Endothelial cell of umbilical vein (primary cell): ENCODE measurements at regions not wholly inside any gene's neighbourhood (a gene's known extent, or its start where the extent isn't known, plus 50 kb on each side); places are given as distances from the start of the nearest gene placed in this dataset.

Experiments used
- BruUV-seq: library from RNA; stranded (reverse); fragments of 400-500 nt; replicated peaks from 2 replicates; lab custom pipeline; 2021; lab: Mats Ljungman, UMichigan
- CTCF ChIA-PET: fragments of 300-600, 350-600 bp; sonication (Branson Sonifier 250); formaldehyde crosslinking; loops from one replicate; lab custom pipeline; 2021; ENCODE audit warnings: antibody characterized with exemption, inconsistent platforms; lab: Charles Lee
- POLR2A ChIA-PET: fragments of 300-600, 350-600 bp; sonication (Branson Sonifier 250); formaldehyde crosslinking; loops from one replicate; lab custom pipeline; 2021; ENCODE audit warnings: antibody characterized with exemption, inconsistent platforms; lab: Charles Lee
- DNase-seq: peaks from one replicate; pipeline ENCODE4 v3.0.0-alpha.2; 2011; ENCODE audit warnings: low read depth, low spot score
- FAIRE-seq: peaks from 2 replicates; lab custom pipeline; 2011; peaks lifted over from hg19 to GRCh38; lab: Jason Lieb, UNC
- H2AFZ ChIP-seq: 2 replicates; pipeline ENCODE4 v1.6.0; 2012; ENCODE audit warnings: low read depth, low read length, control low read depth, inconsistent platforms
- H3K27ac ChIP-seq: 2 replicates; pipeline ENCODE4 v1.5.1; 2011; ENCODE audit warnings: low read depth, mild to moderate bottlenecking, control low read depth, low read length, moderate library complexity; ENCODE audit not compliant: insufficient read depth
- H3K27me3 ChIP-seq, 2 experiments: 2 replicates each; pipeline versions ENCODE4 v1.6.0 to v1.6.1; 2011; ENCODE audit warnings: low read length in 2 of 2, mixed read lengths in 1 of 2; ENCODE audit not compliant: control insufficient read depth in 2 of 2, insufficient read depth in 2 of 2
- H3K36me3 ChIP-seq, 2 experiments: 2 replicates in 1 of 2; 3 replicates in 1 of 2; pipeline ENCODE4 v1.5.1; 2011; ENCODE audit warnings: low read length in 2 of 2, mild to moderate bottlenecking in 1 of 2, moderate library complexity in 1 of 2; ENCODE audit not compliant: control insufficient read depth in 2 of 2, insufficient read depth in 2 of 2; ENCODE audit errors: extremely low read depth in 1 of 2
- H3K4me1 ChIP-seq: 3 replicates; pipeline ENCODE4 v1.5.1; 2011; ENCODE audit warnings: mild to moderate bottlenecking, low read length; ENCODE audit not compliant: control insufficient read depth, insufficient read depth; ENCODE audit errors: extremely low read depth
- H3K4me2 ChIP-seq: 2 replicates; pipeline ENCODE4 v1.6.1; 2011; ENCODE audit warnings: low read length, control low read depth, mixed read lengths; ENCODE audit not compliant: insufficient read depth
- H3K4me3 ChIP-seq, 3 experiments: fragments of 200-600 bp in 1 of 3; sonication (generic), shearing (Covaris generic) in 1 of 3; replicated peaks in 1 of 3; 2 replicates each; pipeline ENCODE4 v1.5.1; 2011 to 2016; ENCODE audit warnings: control low read depth in 3 of 3, low read length in 3 of 3, mild to moderate bottlenecking in 2 of 3, inconsistent platforms in 1 of 3, low read depth in 1 of 3, moderate library complexity in 1 of 3; ENCODE audit not compliant: insufficient read depth in 1 of 3
- H3K79me2 ChIP-seq: 2 replicates; pipeline ENCODE4 v1.6.0; 2012; ENCODE audit warnings: low read length, inconsistent platforms; ENCODE audit not compliant: control insufficient read depth, insufficient read depth
- H3K9ac ChIP-seq: replicated peaks from 2 replicates; pipeline ENCODE3; 2011; ENCODE audit warnings: low read length, control low read depth; ENCODE audit not compliant: insufficient read depth; ENCODE audit errors: extremely low read depth
- H3K9me1 ChIP-seq: replicated peaks from 3 replicates; pipeline ENCODE4 v1.6.0; 2011; ENCODE audit warnings: mild to moderate bottlenecking, low read length; ENCODE audit not compliant: control insufficient read depth, insufficient read depth; ENCODE audit errors: extremely low read depth
- H3K9me3 ChIP-seq: replicated peaks from 2 replicates; pipeline ENCODE4 v1.5.1; 2012; ENCODE audit warnings: low read length, inconsistent platforms; ENCODE audit not compliant: control insufficient read depth, insufficient read depth
- H4K20me1 ChIP-seq: replicated peaks from 2 replicates; pipeline ENCODE3; 2011; ENCODE audit warnings: mild to moderate bottlenecking, low read length; ENCODE audit not compliant: control insufficient read depth, insufficient read depth; ENCODE audit errors: extremely low read depth
- EZH2 ChIP-seq: IDR thresholded peaks from 2 replicates; pipeline ENCODE4 v1.6.1; 2012; ENCODE audit warnings: borderline replicate concordance, low read depth, mild to moderate bottlenecking, moderate library complexity, low read length, inconsistent platforms; ENCODE audit not compliant: severe bottlenecking
- JUN ChIP-seq: IDR thresholded peaks from 2 replicates; pipeline ENCODE4 v1.6.1; 2011; ENCODE audit warnings: borderline replicate concordance, low read depth; ENCODE audit not compliant: insufficient read length, insufficient read depth
- POLR2AphosphoS5 ChIP-seq: IDR thresholded peaks from 2 replicates; pipeline ENCODE4 v1.6.1; 2012; ENCODE audit warnings: low read depth, mild to moderate bottlenecking, control low read depth, low read length, moderate library complexity; ENCODE audit not compliant: insufficient read depth
- dilution Hi-C: fragments of 300-500 bp; cut with MboI; formaldehyde crosslinking; loops from one replicate; pipeline ENCODE4 v1.15.0; 2019; ENCODE audit warnings: low sequenced_read_pairs; ENCODE audit not compliant: extremely low pct_ligation_motif_present
- intact Hi-C: fragments of 100-400 bp; cut with micrococcal nuclease; formaldehyde crosslinking; loops from one replicate; pipeline ENCODE4 v1.10.0; 2022
- TF ChIP-seq, protein P1 (sequence below), 2 donors: IDR thresholded peaks; 1 replicate in 1 of 2; 2 replicates in 1 of 2; pipeline ENCODE4 v1.5.1; 2011; ENCODE audit warnings: low read length in 2 of 2, mild to moderate bottlenecking in 2 of 2, moderate library complexity in 2 of 2, control low read depth in 1 of 2, inconsistent platforms in 1 of 2, low read depth in 1 of 2; ENCODE audit not compliant: insufficient read depth in 1 of 2; ENCODE audit errors: extremely low read depth in 1 of 2

DNA sequence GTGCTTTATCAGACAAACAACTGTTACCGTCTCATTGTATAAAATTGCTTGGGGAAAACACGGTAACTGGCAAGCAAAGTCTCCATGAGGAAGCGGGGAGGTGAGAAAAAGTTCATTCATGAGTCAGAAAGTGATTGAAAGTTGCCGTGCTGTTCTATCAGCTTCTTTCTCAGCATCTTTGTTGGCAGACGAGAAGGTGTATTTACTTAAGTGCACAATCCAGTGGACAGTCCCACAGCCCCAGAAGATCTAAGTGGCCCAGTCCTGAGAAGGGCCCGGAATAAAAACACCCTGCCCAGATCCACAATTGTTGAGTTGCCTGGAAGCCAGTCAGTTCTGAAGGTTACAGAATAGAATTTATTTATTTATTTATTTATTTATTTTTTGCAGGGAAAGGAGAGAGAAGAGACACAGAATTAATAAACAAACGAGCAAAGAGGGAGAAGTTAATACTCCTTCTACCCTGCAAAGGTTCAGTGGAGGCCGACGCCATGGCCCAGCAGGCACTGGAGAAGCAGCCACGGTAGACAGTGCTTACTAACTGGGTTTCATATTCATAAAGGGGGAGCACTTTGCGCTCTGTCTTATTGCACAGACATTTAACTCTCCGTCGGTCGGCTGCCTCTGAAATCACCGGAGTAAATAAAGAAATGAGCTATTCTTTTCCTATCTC lies 676.0 kb upstream of the SALL3 start:
- no TSS peak for BruUV-seq

More for the DNA sequence above, 676.0 kb upstream of the SALL3 start:
- FAIRE-seq (no peak), DNase-seq (no peak)
- TF ChIP-seq, protein P1, sequence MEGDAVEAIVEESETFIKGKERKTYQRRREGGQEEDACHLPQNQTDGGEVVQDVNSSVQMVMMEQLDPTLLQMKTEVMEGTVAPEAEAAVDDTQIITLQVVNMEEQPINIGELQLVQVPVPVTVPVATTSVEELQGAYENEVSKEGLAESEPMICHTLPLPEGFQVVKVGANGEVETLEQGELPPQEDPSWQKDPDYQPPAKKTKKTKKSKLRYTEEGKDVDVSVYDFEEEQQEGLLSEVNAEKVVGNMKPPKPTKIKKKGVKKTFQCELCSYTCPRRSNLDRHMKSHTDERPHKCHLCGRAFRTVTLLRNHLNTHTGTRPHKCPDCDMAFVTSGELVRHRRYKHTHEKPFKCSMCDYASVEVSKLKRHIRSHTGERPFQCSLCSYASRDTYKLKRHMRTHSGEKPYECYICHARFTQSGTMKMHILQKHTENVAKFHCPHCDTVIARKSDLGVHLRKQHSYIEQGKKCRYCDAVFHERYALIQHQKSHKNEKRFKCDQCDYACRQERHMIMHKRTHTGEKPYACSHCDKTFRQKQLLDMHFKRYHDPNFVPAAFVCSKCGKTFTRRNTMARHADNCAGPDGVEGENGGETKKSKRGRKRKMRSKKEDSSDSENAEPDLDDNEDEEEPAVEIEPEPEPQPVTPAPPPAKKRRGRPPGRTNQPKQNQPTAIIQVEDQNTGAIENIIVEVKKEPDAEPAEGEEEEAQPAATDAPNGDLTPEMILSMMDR (IDR thresholded peaks at IDR 0.05; ENCODE audit: extremely low read depth in 1 of 2, insufficient read depth in 1 of 2, low read depth in 1 of 2, low read length in 2 of 2), result no peak
- TF ChIP-seq EZH2 (no peak), JUN (no peak), POLR2AphosphoS5 (no peak)
- CTCF ChIA-PET, result no interaction called here
- Histone ChIP-seq H4K20me1 (no peaks in the 10 kb centered on the region), H2AFZ (no peak overlapping the region), H3K9ac (no peak overlapping the region), H3K27ac (no peak overlapping the region), H3K36me3 (no peaks in the 10 kb centered on the region), H3K9me3 (peaks cover 4% of the 10 kb centered on the region), H3K27me3 (no peaks in the 10 kb centered on the region), H3K4me1 (no peaks in the 10 kb centered on the region), H3K9me1 (no peaks in the 10 kb centered on the region), H3K79me2 (no peaks in the 10 kb centered on the region), H3K4me3 (no peak overlapping the region), H3K4me2 (no peak overlapping the region)
- intact Hi-C loops, result no loop called here
- dilution Hi-C loops, result no loop called here
- POLR2A ChIA-PET, result no interaction called here
